Hepatocyte (in vitro differentiated cells): ENCODE measurements at regions not wholly inside any gene's neighbourhood (a gene's known extent, or its start where the extent isn't known, plus 50 kb on each side); places are given as distances from the start of the nearest gene placed in this dataset.

Experiments
- DNase-seq: peaks from one replicate; pipeline ENCODE4 v3.0.0-alpha.2; 2016; ENCODE audit warnings: low spot score
- H2AFZ ChIP-seq: fragments of 200-600 bp; sonication (generic); 2 replicates; pipeline ENCODE4 v1.6.0; 2016; ENCODE audit warnings: antibody characterized with exemption, mild to moderate bottlenecking
- H3K27ac ChIP-seq: fragments of 200-600 bp; sonication (generic); 2 replicates; pipeline ENCODE4 v1.5.1; 2016; ENCODE audit warnings: mild to moderate bottlenecking
- H3K27me3 ChIP-seq: fragments of 200-600 bp; sonication (generic); 2 replicates; pipeline ENCODE4 v1.6.1; 2016
- H3K36me3 ChIP-seq: fragments of 200-600 bp; sonication (generic); replicated peaks from 2 replicates; pipeline ENCODE4 v1.5.1; 2016; ENCODE audit warnings: low read depth; ENCODE audit not compliant: insufficient read depth
- H3K4me1 ChIP-seq: fragments of 200-600 bp; sonication (generic); 2 replicates; pipeline ENCODE4 v1.5.1; 2016; ENCODE audit warnings: mild to moderate bottlenecking, moderate library complexity; ENCODE audit not compliant: insufficient read depth
- H3K4me2 ChIP-seq: fragments of 200-600 bp; sonication (generic); 2 replicates; pipeline ENCODE4 v1.6.0; 2016
- H3K4me3 ChIP-seq: fragments of 200-600 bp; sonication (generic); 2 replicates; pipeline ENCODE4 v1.5.1; 2016; ENCODE audit warnings: mild to moderate bottlenecking
- H3K79me2 ChIP-seq: fragments of 200-600 bp; sonication (generic); 2 replicates; pipeline ENCODE4 v1.6.0; 2017; ENCODE audit warnings: mild to moderate bottlenecking
- H3K9me2 ChIP-seq: fragments of 200-600 bp; sonication (generic); replicated peaks from 2 replicates; pipeline ENCODE4 v1.6.0; 2017; ENCODE audit warnings: mild to moderate bottlenecking; ENCODE audit not compliant: insufficient read depth
- H3K9me3 ChIP-seq: fragments of 200-600 bp; sonication (generic); 2 replicates; pipeline ENCODE4 v1.5.1; 2016; ENCODE audit warnings: low read depth, mild to moderate bottlenecking
- H4K20me1 ChIP-seq: fragments of 200-600 bp; sonication (generic); 2 replicates; pipeline ENCODE4 v1.6.0; 2016; ENCODE audit warnings: mild to moderate bottlenecking; ENCODE audit not compliant: insufficient read depth, poor library complexity, severe bottlenecking
- EZH2 ChIP-seq: fragments of 200-600 bp; sonication (generic); IDR thresholded peaks from 2 replicates; pipeline ENCODE4 v1.6.1; 2016; ENCODE audit warnings: antibody characterized with exemption, mild to moderate bottlenecking, borderline replicate concordance
- EZH2phosphoT487 ChIP-seq: fragments of 200-600 bp; sonication (generic); IDR thresholded peaks from one replicate; pipeline ENCODE4 v1.6.1; 2018; ENCODE audit warnings: antibody characterized with exemption, mild to moderate bottlenecking, low read depth, moderate library complexity; ENCODE audit not compliant: unreplicated experiment, severe bottlenecking
- WGBS: methylation state at CpG from one replicate; pipeline ENCODE4 v1.1.6; 2016; ENCODE audit warnings: low lambda C conversion rate; ENCODE audit errors: missing lambda C conversion rate; 5-methylcytosine and 5-hydroxymethylcytosine counted together
- TF ChIP-seq, protein P1 (sequence below): fragments of 200-600 bp; sonication (generic); IDR thresholded peaks from 2 replicates; pipeline ENCODE4 v1.5.1; 2016; ENCODE audit warnings: antibody characterized with exemption, mild to moderate bottlenecking; ENCODE audit not compliant: poor library complexity

DNA sequence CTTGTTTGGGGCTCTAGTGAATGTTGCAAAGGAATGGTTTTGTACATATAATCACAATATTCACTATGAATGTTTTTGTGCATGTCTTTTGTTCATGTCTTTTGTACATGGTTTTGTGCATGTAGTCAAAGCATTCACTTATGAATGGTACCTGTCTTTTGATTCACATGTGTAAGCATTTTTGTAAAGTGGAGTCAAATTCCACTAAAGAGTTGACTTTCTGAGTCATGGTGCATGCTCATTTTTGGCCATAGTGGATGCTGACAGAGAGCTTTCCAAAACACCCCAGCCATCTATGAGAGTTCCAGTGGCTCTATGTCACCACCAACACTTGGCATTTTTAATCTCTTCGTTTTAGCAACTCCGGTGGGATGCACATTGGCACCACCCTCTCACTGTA is 1185.9 kb upstream of the TMEM132C start:
- Histone ChIP-seq H3K9me3 (no peaks in the 10 kb centered on the region), H4K20me1 (no peaks in the 10 kb centered on the region), H3K4me3 (no peak overlapping the region), H3K9me2 (no peaks in the 10 kb centered on the region), H3K79me2 (no peaks in the 10 kb centered on the region), H3K27ac (no peak overlapping the region), H3K4me2 (no peak overlapping the region), H3K4me1 (no peaks in the 10 kb centered on the region), H3K36me3 (no peaks in the 10 kb centered on the region), H2AFZ (no peak overlapping the region), H3K27me3 (no peaks in the 10 kb centered on the region)
- 84% methylated on average over 2 of the region's 2 CpGs for WGBS
- DNase-seq = no peak
- no peak for TF ChIP-seq EZH2phosphoT487

DNA sequence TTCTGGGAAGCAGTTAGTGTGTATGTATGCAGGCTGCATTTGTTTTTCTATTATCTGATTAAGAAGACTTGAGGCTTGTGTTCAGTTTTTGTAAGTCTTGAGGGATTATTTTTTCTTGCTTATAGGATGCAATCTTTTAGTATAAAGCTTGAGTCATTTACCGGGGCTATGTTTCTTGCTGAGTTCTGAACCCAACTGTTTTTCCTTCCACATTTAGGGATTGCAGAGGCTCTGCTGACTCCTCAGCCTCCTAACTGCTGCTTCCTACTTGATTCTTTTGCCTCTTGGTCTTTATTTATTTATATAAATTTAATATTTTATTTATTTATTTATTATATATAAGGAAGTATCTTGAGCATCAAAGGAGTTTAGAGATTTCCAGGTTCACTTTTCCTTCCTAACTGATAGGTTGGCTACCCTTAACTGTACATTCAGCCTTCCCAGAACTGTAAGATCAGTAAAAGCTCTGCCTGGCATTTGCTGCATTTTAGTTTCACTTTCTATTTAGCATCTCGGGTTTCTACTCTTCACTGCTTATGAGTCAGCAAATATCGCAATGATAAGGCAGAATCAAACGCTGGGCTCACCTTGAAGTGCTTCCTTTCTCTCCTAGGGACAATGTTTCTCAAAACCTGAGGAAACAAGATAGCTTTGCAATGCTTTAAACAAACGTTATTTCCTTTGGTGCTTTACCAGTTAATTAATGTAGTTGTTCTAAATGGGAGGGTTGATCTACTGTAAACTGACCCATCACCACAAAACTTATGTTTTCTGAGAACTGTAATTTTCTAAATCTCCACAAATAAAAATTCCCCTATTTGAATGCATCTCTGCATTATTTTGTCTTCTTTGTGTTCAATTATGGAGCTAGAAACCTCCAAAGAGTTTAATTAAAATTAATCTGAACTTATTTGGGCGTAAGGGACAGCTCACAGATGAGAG is 1183.7 kb upstream of the TMEM132C start:
- TF ChIP-seq EZH2phosphoT487 = no peak
- TF ChIP-seq, protein P1, sequence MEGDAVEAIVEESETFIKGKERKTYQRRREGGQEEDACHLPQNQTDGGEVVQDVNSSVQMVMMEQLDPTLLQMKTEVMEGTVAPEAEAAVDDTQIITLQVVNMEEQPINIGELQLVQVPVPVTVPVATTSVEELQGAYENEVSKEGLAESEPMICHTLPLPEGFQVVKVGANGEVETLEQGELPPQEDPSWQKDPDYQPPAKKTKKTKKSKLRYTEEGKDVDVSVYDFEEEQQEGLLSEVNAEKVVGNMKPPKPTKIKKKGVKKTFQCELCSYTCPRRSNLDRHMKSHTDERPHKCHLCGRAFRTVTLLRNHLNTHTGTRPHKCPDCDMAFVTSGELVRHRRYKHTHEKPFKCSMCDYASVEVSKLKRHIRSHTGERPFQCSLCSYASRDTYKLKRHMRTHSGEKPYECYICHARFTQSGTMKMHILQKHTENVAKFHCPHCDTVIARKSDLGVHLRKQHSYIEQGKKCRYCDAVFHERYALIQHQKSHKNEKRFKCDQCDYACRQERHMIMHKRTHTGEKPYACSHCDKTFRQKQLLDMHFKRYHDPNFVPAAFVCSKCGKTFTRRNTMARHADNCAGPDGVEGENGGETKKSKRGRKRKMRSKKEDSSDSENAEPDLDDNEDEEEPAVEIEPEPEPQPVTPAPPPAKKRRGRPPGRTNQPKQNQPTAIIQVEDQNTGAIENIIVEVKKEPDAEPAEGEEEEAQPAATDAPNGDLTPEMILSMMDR = no peak
- TF ChIP-seq EZH2 = no peak
- Histone ChIP-seq H3K27me3 (no peaks in the 10 kb centered on the region), H2AFZ (peak overlapping the region; percentile 75), H4K20me1 (no peaks in the 10 kb centered on the region), H3K36me3 (no peaks in the 10 kb centered on the region), H3K4me1 (no peaks in the 10 kb centered on the region), H3K4me3 (peak overlapping the region; percentile 9), H3K9me2 (no peaks in the 10 kb centered on the region), H3K79me2 (no peaks in the 10 kb centered on the region), H3K27ac (peak overlapping the region; percentile 13), H3K9me3 (no peaks in the 10 kb centered on the region), H3K4me2 (peak overlapping the region; percentile 72)
- peak; percentile 72 for DNase-seq
- 29% methylated on average over 6 of the region's 6 CpGs for WGBS

DNA sequence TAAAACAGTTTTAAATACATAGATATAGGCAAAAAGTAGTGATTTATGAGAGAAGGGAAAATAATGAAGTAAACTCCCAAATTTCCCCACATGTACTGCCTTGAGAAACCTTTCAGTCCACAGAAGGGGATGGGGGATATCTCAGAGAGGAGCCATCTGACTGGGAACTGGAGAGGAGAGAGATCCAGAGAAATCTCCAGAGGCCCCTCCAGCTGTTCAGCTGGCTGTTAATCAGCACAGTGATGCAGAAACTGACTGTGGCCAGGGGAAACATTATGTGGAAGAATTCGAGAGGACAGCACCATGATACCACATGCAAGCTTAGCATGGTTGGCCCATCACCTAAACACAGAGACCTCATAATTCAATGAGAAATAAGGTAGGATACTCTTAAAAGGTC is 1165.9 kb upstream of the TMEM132C start:
- no peak overlapping the region for H3K27ac ChIP-seq
- no peak overlapping the region for H3K4me2 ChIP-seq
- no peaks in the 10 kb centered on the region for H3K9me3 ChIP-seq
- TF ChIP-seq, protein P1 = no peak
- no peak for DNase-seq
- no peaks in the 10 kb centered on the region for H3K79me2 ChIP-seq
- no peak overlapping the region for H2AFZ ChIP-seq
- 85% methylated on average over 1 of the region's 1 CpG for WGBS
- H3K4me3 ChIP-seq = no peak overlapping the region
- H3K36me3 ChIP-seq = no peaks in the 10 kb centered on the region
- H4K20me1 ChIP-seq = no peaks in the 10 kb centered on the region
- H3K4me1 ChIP-seq = no peaks in the 10 kb centered on the region
- H3K27me3 ChIP-seq = no peaks in the 10 kb centered on the region
- H3K9me2 ChIP-seq = no peaks in the 10 kb centered on the region

DNA sequence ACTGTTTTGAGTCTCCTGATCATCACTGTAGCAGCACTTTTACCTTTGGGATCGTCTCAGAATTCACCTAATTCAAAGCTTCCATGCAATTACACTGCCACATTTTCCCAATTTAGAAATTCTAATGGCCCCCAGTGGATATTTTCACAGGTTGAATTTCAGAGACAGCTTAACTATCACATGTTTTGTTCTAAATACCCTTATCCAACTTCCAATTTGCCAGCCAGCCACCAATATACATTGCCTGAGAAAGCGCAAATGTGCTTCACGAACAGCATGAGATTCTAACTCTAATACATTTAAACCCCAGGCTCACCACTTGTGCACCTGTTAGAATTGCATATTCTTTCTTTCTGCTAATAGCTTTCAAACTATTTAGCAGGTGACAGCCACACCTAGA is 1160.9 kb upstream of the TMEM132C start:
- H3K27me3 ChIP-seq = no peaks in the 10 kb centered on the region
- no peak overlapping the region for H3K4me2 ChIP-seq
- no peak overlapping the region for H3K27ac ChIP-seq
- no peaks in the 10 kb centered on the region for H3K9me2 ChIP-seq
- H3K9me3 ChIP-seq = no peaks in the 10 kb centered on the region
- H2AFZ ChIP-seq = no peak overlapping the region
- H3K4me1 ChIP-seq = peaks cover 5% of the 10 kb centered on the region
- H3K36me3 ChIP-seq = no peaks in the 10 kb centered on the region
- TF ChIP-seq EZH2phosphoT487 (no peak), EZH2 (no peak)
- TF ChIP-seq, protein P1 = no peak
- WGBS = 85% methylated on average over 3 of the region's 3 CpGs
- DNase-seq = no peak
- no peaks in the 10 kb centered on the region for H4K20me1 ChIP-seq
- H3K4me3 ChIP-seq = no peak overlapping the region
- H3K79me2 ChIP-seq = no peaks in the 10 kb centered on the region
